SIG-M5 treated with dmso at 0.1 percent for 504 hours (cell line): ENCODE measurements at regions not wholly inside any gene's neighbourhood (a gene's known extent, or its start where the extent isn't known, plus 50 kb on each side); places are given as distances from the start of the nearest gene placed in this dataset.
"Not testable (repeated sequence)": the region's sequence is repeated elsewhere in the genome, so short reads cannot be mapped to it uniquely, and the experiment has no call there.

Experiments
- DNase-seq: peaks from one replicate; lab custom pipeline; 2025; ENCODE audit not compliant: unreplicated experiment; lab: John Stamatoyannopoulos, UW

DNA sequence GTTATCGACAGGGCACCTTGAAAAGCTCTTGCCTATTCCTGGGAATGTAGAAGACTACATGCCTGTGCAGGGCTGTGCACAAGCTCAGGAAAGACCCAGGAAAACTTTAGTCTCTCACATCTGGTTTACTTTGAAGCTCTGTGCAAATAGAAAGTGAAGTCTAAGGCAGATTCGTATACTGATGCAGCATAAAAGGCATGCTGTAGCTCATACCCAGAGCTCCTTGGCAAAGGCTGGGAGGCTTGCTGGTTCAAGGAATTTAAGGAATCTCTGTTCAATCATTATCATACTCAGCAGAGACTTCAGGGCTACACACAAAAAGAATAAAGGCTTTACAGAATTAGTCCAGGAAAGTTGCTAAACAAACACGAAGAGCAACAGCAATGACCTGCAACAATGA, 192.0 kb downstream of the OTUD1 start:
- DNase-seq = no peak

DNA sequence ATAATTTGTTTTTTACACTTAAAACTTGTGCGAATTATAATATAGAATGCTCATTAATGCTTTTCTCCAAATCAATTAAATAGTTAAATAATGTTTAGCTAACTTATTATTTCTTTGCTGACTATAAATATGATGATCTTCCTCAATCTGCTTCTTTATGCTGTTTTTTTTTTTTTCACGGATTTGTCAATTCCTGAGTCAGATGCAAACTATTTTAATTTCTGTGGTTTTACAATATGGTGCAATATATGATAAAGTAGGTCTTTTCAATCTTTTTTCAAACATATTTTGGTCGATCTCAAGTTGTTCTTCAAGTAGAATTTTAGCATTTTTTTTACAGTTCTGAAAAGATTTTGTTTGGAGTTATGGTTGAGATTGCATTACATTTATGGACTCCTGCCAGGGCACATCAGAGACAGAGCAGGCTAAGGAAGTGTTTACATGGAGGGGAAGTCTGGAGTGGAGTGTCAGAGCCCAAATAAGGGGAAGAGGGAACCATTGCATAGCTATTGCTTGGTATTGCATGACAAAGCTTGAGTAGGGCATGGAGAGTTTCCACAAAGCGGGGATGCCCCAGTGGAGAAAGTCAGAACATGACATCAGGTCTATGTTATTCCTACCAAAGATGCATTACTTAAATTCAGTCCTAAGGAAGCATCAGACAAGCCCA, 204.4 kb downstream of the OTUD1 start:
- DNase-seq = peak; percentile 88

DNA sequence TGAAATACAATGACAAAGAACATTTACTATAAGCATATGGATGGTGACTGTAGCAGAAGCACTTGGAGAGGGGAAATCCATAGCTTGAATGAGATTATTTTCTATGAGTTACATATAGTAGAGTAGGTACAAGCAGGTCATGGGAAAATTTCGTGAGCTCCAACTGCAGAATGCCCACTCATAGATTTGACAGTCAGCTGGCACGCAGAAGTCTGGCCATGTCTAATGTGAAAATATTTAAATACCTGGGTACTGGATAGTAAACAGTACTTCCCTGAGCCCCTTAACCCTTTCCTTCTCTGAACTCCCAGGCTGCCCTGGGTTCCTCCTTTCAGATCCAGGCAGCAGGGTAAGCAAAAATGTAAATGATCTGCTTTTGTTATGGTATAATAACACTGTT, 209.7 kb downstream of the OTUD1 start:
- no peak for DNase-seq

DNA sequence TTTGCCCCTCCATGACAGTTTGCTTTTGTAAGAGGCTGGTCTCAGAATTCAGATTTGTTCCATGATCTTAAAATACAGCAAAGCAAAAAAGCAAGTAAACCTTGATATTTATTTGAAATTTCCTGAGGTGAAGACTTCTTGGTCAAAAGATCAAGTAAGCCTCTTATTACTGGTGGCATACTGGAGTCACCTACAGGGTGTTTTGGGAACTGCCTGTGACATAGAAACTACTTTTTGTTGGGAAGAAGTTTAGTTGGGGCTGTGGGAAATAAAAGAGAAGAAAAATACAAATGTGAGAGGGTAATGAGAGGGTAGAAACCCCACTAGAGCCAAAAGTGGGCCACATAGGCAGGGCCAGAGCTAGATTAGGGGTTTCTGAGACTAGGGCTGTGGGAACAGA, 217.9 kb downstream of the OTUD1 start:
- peak; percentile 2 for DNase-seq

DNA sequence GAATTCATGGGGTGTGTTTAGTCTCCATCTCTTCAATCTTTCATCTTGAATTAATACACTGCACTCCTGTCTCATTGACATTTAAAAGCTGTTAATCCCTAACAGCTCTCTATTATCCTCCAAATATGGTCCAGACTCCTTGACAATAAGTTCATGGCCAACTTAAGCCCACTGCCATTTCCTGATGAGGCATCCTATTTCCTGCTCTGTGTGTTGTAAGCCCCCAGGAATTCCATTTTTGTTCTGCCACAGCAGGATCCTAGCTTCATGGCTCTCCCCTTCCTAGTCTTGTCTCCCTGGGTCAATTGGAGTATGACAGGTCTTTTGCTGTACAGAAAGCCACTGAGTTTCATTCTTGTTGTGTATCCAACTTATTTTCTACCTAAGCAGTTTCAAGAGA, 218.8 kb downstream of the OTUD1 start:
- no peak for DNase-seq

DNA sequence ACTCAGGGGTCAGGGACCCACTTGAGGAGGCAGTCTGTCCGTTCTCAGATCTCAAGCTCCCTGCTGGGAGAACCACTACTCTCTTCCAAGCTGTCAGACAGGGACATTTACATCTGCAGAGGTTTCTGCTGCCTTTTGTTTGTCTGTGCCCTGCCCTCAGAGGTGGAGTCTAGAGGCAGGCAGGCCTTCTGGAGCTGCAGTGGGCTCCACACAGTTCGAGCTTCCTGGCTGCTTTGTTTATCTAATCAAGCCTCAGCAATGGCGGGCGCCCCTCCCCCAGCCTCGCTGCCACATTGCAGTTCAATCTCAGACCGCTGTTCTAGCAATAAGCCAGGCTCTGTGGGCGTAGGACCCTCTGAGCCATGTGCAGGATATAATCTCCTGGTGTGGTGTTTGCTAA, 233.0 kb downstream of the OTUD1 start:
- DNase-seq = not testable (repeated sequence)

DNA sequence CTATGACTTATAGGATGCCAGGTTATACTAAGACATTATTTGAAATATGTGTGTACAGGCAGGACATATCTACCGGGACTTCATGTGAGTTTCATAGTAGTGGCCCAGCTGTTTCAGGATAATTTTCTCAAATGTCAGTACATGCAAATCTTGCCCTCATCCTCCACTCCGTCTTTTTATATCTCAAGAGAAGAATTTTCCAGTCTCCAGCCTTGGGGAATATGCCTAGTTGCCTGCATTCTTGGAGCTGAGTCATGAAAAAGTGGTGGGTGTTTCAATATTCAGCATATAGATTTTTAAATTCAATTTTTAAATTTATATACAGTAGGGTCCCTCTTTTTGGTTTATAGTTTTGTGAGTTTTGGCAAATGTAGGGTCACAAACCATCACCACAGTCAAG, 236.7 kb downstream of the OTUD1 start:
- no peak for DNase-seq

DNA sequence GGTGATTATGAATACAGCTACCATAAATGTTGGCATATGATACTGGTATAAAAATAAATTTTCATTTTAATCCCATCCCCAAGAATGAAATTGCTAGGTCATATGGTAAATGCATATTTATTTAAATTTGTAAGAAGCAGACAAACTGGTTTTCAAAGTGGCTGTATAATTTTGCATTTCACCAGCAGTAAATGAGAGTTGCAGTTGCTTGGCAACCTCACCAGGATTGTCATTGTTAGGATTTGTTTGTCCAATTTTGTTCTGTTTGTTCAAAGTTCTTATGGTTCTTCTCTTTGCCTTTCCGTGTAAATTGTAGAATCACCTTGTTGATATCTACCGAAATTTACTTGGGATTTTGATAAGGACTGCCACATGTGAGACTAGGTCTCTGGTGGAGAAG, 237.4 kb downstream of the OTUD1 start:
- peak; percentile 0 for DNase-seq

DNA sequence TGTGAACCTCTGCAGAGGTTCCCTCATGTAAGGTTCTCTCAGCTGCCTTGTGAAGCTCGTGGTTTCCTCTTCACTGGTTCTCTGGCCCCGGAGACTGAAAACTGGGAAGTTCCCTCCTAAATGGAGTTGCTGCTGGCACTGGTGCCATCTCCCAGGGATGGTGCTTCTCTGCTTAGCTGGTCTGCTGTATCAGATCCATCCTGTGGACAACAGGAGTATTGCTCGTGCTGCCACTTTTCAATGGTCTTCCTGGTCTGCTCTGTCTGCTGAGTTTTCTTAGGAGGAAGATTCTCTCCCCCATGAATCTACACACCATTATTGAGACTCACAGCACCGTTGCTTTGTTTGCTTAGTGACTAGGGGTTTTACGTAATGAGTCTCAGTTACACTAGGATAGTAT, 247.8 kb downstream of the OTUD1 start:
- no peak for DNase-seq

DNA sequence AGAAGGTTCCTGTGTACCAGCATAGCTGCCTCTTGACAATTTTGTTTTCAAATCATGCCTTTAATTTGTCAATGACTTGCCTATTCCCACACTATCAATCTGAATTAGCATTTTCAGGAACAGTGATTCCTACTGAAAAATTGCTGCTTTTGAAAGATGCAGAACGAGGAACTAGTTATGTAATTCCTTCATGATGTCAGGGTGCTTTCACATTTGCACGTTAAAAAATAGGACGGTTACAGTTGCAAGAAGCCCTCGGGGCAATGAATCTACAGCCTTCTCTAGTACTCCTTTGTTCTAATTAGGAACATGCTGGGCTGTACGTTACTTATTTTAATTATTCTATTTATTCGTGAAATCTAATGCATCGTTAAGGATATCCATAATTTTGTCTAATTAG, 253.9 kb downstream of the OTUD1 start:
- peak; percentile 8 for DNase-seq

DNA sequence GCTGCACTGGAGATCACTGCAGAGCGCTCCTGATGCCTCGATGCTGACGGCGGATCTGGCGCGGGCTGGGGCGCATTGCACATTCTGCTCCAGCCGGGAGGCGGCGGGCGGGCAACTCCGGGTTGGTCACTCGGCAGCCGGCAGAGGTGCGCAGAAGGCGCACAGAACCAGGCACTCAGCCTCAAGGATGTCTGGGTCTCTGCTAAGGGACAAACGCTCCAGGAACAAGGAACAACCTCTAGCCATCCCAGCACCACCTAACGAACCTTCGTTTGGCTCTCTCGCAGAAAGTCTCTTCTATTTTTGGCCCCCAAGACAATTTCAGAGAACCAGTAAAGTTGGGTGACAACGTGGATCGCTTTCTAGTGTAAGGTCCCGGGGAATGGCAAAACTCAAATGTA, 254.6 kb downstream of the OTUD1 start:
- DNase-seq = no peak

DNA sequence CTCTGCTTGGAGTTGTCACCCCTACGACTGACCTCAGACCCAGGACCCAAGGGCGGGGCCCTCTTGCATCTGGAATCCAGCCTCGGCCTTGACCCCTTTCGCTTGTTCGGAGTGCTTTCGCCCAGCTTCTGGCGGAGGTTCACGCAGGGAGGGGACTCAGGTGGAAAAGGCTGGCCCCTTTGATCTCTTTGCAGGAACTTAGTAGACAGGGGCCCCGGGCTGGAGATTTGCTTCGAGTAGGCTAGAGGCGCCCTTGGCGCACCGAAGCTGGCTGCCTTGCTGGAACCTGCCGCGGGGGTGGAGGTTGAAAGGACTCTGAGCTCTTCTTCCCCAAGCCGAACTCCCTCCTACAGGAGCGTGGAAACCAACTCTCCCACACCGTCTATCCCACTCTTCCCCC, 255.1 kb downstream of the OTUD1 start:
- DNase-seq = no peak

DNA sequence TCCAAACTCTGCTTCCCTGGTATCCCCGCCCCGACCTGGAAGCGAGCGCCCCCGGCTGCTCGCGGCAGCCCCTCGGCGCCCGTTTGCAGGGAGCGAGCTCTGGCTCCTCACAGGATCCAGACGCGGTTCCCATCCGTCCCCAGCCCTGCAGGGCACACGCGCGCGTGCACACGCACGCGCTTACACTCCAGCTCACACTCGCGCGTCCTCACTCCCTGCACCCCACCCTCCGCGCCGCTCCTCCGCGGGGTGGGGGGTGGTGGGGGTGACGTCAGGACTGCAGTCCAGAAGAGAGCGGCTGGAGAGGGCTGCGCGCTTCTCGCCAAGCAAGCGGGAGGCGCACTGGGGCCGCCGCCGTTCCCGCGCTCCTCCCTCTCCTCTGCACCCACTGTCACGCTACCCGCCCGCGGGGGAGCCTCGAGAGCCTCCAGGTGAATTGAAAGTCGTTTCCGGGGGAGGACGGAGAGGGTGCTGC, 255.6 kb downstream of the OTUD1 start:
- no peak for DNase-seq

DNA sequence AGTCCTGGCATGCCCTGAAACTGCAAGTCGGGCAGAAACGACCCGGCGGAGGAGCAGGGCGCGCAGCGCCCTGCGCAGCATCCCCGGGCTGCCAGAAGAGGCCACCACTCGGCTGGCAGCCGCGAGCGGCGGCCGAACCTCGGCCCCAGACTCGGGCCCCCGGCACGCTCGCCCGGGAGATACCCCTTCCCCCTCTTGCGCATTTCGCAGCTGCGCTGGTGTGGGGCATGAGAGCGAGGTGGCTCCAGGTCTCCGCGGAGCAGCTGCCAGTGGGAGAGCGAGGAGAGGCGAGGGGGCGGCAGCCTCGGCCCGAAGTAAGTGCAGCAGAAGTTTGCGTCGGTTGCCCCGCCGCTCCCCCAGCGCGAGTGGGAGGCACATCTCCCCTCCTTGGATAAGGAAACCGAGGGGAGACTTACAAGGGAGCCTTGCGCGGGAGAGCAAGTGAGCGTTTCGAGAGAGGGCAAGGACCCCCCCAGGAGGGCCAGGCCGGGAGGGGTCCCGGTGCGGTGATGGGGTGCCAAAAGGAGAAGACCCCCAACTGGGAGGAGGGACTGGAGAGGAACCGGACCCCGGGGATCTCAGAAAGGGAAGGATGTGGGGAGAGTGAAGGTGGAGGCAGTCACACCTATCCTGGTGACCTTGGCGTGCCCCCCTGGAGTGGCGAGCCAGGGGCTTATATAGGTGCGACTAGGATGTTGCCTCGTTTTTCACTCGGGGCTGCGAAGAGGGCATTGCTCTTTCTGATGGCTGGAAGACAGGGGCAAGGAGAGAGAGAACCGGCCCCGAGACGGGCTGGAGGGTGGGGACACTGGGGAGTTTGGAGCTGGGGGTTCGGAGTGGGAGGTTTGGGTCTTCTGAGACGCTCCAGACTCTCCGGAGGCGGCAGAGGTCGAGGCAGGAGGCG, 256.3 kb downstream of the OTUD1 start:
- no peak for DNase-seq

DNA sequence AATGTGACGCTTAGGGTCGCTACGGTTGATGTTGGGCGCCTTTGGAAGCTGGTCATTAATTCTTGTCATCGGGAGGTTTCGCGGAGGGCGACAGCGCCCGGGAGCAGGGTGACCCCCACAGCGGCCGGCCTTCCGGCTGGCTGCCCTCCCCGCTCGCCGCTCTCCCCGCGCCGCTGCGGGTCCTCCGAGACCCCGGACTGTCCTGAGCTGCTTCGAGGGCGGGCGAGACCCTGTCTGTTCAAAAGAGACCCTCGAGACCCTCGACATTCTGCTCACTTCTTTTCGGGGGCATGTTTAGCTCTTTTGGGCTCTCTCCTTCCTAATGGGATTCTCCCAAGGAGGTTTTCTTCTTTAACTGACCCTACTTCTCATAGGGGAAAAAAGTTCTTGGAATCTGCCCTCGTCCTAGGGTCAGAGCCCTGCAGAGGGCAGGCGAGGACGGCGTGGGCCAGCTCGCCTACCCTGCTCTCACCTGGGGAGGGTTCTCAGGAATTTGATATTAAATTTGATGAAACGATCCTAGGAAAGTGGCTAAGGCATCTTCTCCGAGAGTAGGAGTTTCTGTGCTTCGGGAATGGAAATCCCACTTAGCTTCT, 257.0 kb downstream of the OTUD1 start:
- no peak for DNase-seq

DNA sequence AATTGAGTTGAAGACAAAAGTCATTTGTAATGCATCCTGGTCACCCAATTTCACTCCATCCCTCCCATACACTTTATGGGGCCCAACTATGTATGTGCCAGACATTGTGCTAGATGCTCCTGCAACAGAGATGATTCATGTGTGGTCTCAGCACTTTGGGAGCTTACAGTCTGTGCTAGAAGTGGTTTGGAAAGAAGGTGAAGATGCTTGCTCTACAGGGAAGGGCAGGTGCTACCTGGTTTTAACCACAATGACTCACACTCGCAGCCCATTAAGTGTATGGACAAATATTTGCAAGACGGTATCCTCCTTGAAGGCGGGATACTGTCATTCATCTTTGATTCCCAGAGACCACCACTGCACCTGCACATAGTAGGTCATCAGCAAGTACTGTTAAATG, 257.6 kb downstream of the OTUD1 start:
- DNase-seq = no peak

DNA sequence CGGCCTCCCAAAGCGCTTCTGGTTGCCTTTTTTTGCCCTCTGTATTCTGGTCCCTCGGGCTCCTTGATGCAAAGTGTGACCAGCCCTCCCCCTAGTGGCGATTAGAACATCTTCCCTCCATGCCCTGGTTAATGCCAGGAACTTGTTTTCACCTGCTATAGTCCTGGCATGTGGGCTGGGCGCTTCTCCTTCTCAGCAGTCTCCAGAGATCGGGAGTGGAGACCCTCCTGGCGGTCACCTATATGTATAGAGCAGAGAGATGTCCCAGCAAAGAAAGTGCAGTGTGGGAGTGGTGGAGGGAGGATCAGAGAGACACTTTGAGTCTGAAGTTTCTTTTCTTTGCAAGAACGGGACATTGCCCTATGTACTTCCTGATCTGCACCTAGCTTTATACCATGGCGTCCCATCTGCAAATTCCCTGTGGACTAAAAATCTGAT, 264.1 kb downstream of the OTUD1 start:
- peak; percentile 62 for DNase-seq

DNA sequence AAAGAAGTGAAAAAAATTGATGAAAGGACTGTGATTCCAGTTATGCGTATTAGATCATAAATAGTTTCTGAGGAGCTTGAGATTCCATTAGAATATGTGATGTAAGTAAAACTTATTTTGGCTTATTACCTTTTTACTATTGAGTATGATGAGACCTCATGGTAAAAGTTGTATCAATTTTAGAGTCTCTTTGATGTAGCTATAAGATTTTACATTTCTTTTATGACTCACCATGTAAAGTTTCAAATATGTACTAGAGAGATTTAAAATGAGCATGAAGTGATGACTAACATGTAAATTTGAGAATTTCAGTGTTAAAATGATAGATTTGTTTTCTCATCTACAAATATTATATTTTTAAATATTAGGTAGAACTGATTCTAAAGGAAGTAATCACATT, 276.5 kb downstream of the OTUD1 start:
- DNase-seq = no peak

DNA sequence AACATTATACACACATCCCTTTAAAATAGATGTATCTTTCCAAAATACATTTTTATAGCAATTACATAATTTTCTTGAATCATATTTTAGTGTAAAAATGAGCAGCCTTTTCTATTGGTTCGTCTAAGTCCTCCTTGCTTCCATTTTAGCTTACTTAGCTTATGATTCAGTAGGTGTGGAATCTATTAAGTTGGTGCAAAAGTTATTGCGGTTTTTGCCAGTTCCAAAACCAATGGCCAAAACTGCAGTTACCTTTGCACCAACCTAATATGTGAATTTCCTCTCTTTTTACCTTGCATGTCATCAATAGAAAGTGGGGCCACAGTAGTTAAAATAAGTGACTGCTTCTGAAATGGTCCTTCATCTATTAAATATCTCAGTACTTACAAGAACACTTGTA, 279.0 kb downstream of the OTUD1 start:
- DNase-seq = no peak

DNA sequence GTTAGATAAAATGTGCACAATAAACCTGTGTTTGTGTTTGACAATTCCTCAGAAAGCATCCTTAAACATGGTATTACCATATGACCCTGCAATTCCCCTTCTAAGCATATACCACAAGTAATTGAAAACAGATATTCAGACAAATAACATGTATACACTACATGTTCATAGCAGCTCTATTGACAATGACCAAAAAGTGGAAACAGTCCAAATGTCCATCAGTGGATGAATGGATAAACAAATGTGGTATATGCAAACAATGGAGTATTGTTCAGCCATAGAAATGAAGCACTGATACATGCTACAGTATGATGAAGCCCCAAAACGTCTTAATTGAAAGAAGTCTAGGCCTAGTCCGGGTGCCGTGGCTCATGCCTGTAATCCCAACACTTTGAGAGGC, 280.1 kb downstream of the OTUD1 start:
- DNase-seq = no peak

DNA sequence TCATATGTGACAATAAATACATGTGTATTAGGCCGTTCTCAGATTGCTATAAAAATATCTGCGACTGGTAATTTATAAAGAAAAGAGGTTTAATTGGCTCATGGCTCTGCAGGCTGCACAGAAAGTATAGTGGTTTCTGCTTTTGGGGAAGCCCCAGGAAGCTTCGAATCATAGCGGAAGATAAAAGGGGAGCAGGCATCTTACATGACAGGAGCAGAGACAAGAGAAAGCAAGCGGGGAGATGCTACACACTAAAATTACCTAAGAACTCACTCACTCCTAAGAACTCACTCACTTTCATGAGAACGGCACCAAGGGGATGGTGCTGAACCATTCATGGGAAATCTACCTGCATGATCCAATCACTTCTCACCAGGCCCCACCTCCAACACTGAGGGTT, 284.9 kb downstream of the OTUD1 start:
- no peak for DNase-seq

DNA sequence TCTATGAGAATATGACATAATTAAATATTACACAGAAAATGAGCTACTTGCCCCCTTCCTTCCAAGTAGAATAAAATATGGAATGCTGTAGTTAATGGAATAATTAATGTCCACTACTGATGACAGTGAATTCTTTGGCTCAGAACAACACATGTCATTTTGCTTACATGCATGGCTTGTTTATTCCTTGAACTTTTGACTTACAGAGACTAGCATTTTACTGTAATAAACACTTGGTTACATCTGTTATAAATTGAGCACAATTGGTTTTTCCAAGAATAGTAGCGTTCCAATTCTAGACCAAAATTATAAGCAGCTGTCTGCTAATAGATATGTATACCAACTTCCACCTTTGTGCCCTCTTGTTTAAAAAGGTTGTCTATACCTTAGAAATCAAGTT, 286.7 kb downstream of the OTUD1 start:
- no peak for DNase-seq
